ENCODE measurements at regions not wholly inside any gene's neighbourhood (a gene's known extent, or its start where the extent isn't known, plus 50 kb on each side); places are given as distances from the start of the nearest gene placed in this dataset.

GRCh38 chr17:12250973-12251372, 230.3 kb downstream of the MAP2K4 start:
- no peak overlapping the region for H3K27ac ChIP-seq (ENCODE audit: low read depth, low read length)
- H4K8ac ChIP-seq (ENCODE audit: low read depth, low read length) = no peak overlapping the region
- H3K79me1 ChIP-seq (ENCODE audit: low read length) = no peaks in the 10 kb centered on the region
- no CpG with 5 or more reads among the region's 4 CpGs for WGBS (ENCODE audit: extremely low coverage, insufficient coverage, insufficient read length)
- no peaks in the 10 kb centered on the region for H3K4me1 ChIP-seq (ENCODE audit: control insufficient read depth in 1 of 2, insufficient read depth in 2 of 2, low read length in 2 of 2)
- no peak overlapping the region for H4K12ac ChIP-seq (ENCODE audit: low read depth, low read length)
- no peak overlapping the region for H2BK5ac ChIP-seq (ENCODE audit: low read depth, low read length, poor library complexity)
- no peaks in the 10 kb centered on the region for H3K9me3 ChIP-seq (ENCODE audit: insufficient read depth, low read depth, low read length)
- no peaks in the 10 kb centered on the region for H3K36me3 ChIP-seq (ENCODE audit: control insufficient read depth in 1 of 2, insufficient read depth in 2 of 2, low read length in 2 of 2)
- no peak overlapping the region for H2BK120ac ChIP-seq (ENCODE audit: insufficient read depth, low read length, poor library complexity)
- no peak for DNase-seq
- no peak overlapping the region for H4K91ac ChIP-seq (ENCODE audit: low read depth, low read length)
- H2AFZ ChIP-seq (ENCODE audit: insufficient read depth, low read length, poor library complexity) = no peak overlapping the region
- no peak overlapping the region for H2BK12ac ChIP-seq (ENCODE audit: low read length)
- H3K14ac ChIP-seq (ENCODE audit: low read length) = no peak overlapping the region
- no peak overlapping the region for H3K4ac ChIP-seq (ENCODE audit: low read depth, low read length)
- no peaks in the 10 kb centered on the region for H3K27me3 ChIP-seq (ENCODE audit: insufficient read depth, low read length)
- no peak overlapping the region for H3K4me3 ChIP-seq (ENCODE audit: low read depth, low read length)
- H2AK5ac ChIP-seq (ENCODE audit: low read length) = no peak overlapping the region
- H3K79me2 ChIP-seq (ENCODE audit: control insufficient read depth, insufficient read depth, low read length, poor library complexity) = no peaks in the 10 kb centered on the region
- H3K4me2 ChIP-seq (ENCODE audit: low read length) = no peak overlapping the region
- H3K23ac ChIP-seq (ENCODE audit: low read length) = no peak overlapping the region
- H3K18ac ChIP-seq (ENCODE audit: low read length) = no peak overlapping the region
- H3K9ac ChIP-seq (ENCODE audit: low read length) = no peak overlapping the region

- no peak overlapping the region for H2AK5ac ChIP-seq (ENCODE audit: low read length)
- no peak overlapping the region for H2BK5ac ChIP-seq (ENCODE audit: low read depth, low read length, poor library complexity)
- no peak for DNase-seq
- H3K18ac ChIP-seq (ENCODE audit: low read length) = no peak overlapping the region
- H3K9ac ChIP-seq (ENCODE audit: low read length) = no peak overlapping the region
- no peaks in the 10 kb centered on the region for H3K36me3 ChIP-seq (ENCODE audit: control insufficient read depth in 1 of 2, insufficient read depth in 2 of 2, low read length in 2 of 2)
- H4K8ac ChIP-seq (ENCODE audit: low read depth, low read length) = no peak overlapping the region
- H4K91ac ChIP-seq (ENCODE audit: low read depth, low read length) = no peak overlapping the region
- H2BK120ac ChIP-seq (ENCODE audit: insufficient read depth, low read length, poor library complexity) = no peak overlapping the region
- no peak overlapping the region for H3K4me2 ChIP-seq (ENCODE audit: low read length)
- H3K79me2 ChIP-seq (ENCODE audit: control insufficient read depth, insufficient read depth, low read length, poor library complexity) = no peaks in the 10 kb centered on the region
- no peak overlapping the region for H3K27ac ChIP-seq (ENCODE audit: low read depth, low read length)
- H3K4me1 ChIP-seq (ENCODE audit: control insufficient read depth in 1 of 2, insufficient read depth in 2 of 2, low read length in 2 of 2) = no peaks in the 10 kb centered on the region
- H2AFZ ChIP-seq (ENCODE audit: insufficient read depth, low read length, poor library complexity) = no peak overlapping the region
- no peak overlapping the region for H2BK12ac ChIP-seq (ENCODE audit: low read length)
- H4K12ac ChIP-seq (ENCODE audit: low read depth, low read length) = no peak overlapping the region
- no peak overlapping the region for H3K4me3 ChIP-seq (ENCODE audit: low read depth, low read length)
- no peaks in the 10 kb centered on the region for H3K79me1 ChIP-seq (ENCODE audit: low read length)
- H3K23ac ChIP-seq (ENCODE audit: low read length) = no peak overlapping the region
- no peak overlapping the region for H3K4ac ChIP-seq (ENCODE audit: low read depth, low read length)
- H3K14ac ChIP-seq (ENCODE audit: low read length) = no peak overlapping the region
- H3K27me3 ChIP-seq (ENCODE audit: insufficient read depth, low read length) = no peaks in the 10 kb centered on the region
- no CpG with 5 or more reads among the region's 6 CpGs for WGBS (ENCODE audit: extremely low coverage, insufficient coverage, insufficient read length)
- H3K9me3 ChIP-seq (ENCODE audit: insufficient read depth, low read depth, low read length) = no peaks in the 10 kb centered on the region
Measured at GRCh38 chr17:12252462-12252861, 231.8 kb downstream of the MAP2K4 start.

GRCh38 chr17:12254460-12254859, 233.8 kb downstream of the MAP2K4 start:
- H3K79me1 ChIP-seq (ENCODE audit: low read length) = no peaks in the 10 kb centered on the region
- DNase-seq = no peak
- H3K9me3 ChIP-seq (ENCODE audit: insufficient read depth, low read depth, low read length) = no peaks in the 10 kb centered on the region
- H2AFZ ChIP-seq (ENCODE audit: insufficient read depth, low read length, poor library complexity) = no peak overlapping the region
- H3K4me1 ChIP-seq (ENCODE audit: control insufficient read depth in 1 of 2, insufficient read depth in 2 of 2, low read length in 2 of 2) = no peaks in the 10 kb centered on the region
- H4K8ac ChIP-seq (ENCODE audit: low read depth, low read length) = no peak overlapping the region
- no peak overlapping the region for H3K4me2 ChIP-seq (ENCODE audit: low read length)
- H3K27ac ChIP-seq (ENCODE audit: low read depth, low read length) = no peak overlapping the region
- no peak overlapping the region for H3K4me3 ChIP-seq (ENCODE audit: low read depth, low read length)
- H4K12ac ChIP-seq (ENCODE audit: low read depth, low read length) = no peak overlapping the region
- H2BK12ac ChIP-seq (ENCODE audit: low read length) = no peak overlapping the region
- H2BK120ac ChIP-seq (ENCODE audit: insufficient read depth, low read length, poor library complexity) = no peak overlapping the region
- no peak overlapping the region for H4K91ac ChIP-seq (ENCODE audit: low read depth, low read length)
- no peaks in the 10 kb centered on the region for H3K36me3 ChIP-seq (ENCODE audit: control insufficient read depth in 1 of 2, insufficient read depth in 2 of 2, low read length in 2 of 2)
- H2BK5ac ChIP-seq (ENCODE audit: low read depth, low read length, poor library complexity) = no peak overlapping the region
- no peaks in the 10 kb centered on the region for H3K27me3 ChIP-seq (ENCODE audit: insufficient read depth, low read length)
- no CpG with 5 or more reads among the region's 9 CpGs for WGBS (ENCODE audit: extremely low coverage, insufficient coverage, insufficient read length)
- H3K4ac ChIP-seq (ENCODE audit: low read depth, low read length) = no peak overlapping the region
- H3K14ac ChIP-seq (ENCODE audit: low read length) = no peak overlapping the region
- H3K18ac ChIP-seq (ENCODE audit: low read length) = no peak overlapping the region
- no peak overlapping the region for H3K23ac ChIP-seq (ENCODE audit: low read length)
- H3K79me2 ChIP-seq (ENCODE audit: control insufficient read depth, insufficient read depth, low read length, poor library complexity) = no peaks in the 10 kb centered on the region
- no peak overlapping the region for H2AK5ac ChIP-seq (ENCODE audit: low read length)
- H3K9ac ChIP-seq (ENCODE audit: low read length) = no peak overlapping the region

- Histone ChIP-seq H3K79me1 (ENCODE audit: low read length) (no peaks in the 10 kb centered on the region), H2BK12ac (ENCODE audit: low read length) (no peak overlapping the region), H3K79me2 (ENCODE audit: control insufficient read depth, insufficient read depth, low read length, poor library complexity) (no peaks in the 10 kb centered on the region), H3K27ac (ENCODE audit: low read depth, low read length) (no peak overlapping the region), H3K9ac (ENCODE audit: low read length) (no peak overlapping the region), H2BK5ac (ENCODE audit: low read depth, low read length, poor library complexity) (no peak overlapping the region), H3K14ac (ENCODE audit: low read length) (no peak overlapping the region), H4K91ac (ENCODE audit: low read depth, low read length) (no peak overlapping the region), H4K12ac (ENCODE audit: low read depth, low read length) (no peak overlapping the region), H3K4me3 (ENCODE audit: low read depth, low read length) (no peak overlapping the region), H3K4ac (ENCODE audit: low read depth, low read length) (no peak overlapping the region), H2BK120ac (ENCODE audit: insufficient read depth, low read length, poor library complexity) (no peak overlapping the region), H2AK5ac (ENCODE audit: low read length) (no peak overlapping the region), H3K4me1 (ENCODE audit: control insufficient read depth in 1 of 2, insufficient read depth in 2 of 2, low read length in 2 of 2) (no peaks in the 10 kb centered on the region), H3K27me3 (ENCODE audit: insufficient read depth, low read length) (no peaks in the 10 kb centered on the region), H2AFZ (ENCODE audit: insufficient read depth, low read length, poor library complexity) (no peak overlapping the region), H3K9me3 (ENCODE audit: insufficient read depth, low read depth, low read length) (no peaks in the 10 kb centered on the region), H3K36me3 (ENCODE audit: control insufficient read depth in 1 of 2, insufficient read depth in 2 of 2, low read length in 2 of 2) (no peaks in the 10 kb centered on the region), H3K4me2 (ENCODE audit: low read length) (no peak overlapping the region), H3K23ac (ENCODE audit: low read length) (no peak overlapping the region), H3K18ac (ENCODE audit: low read length) (no peak overlapping the region), H4K8ac (ENCODE audit: low read depth, low read length) (no peak overlapping the region)
- WGBS (ENCODE audit: extremely low coverage, insufficient coverage, insufficient read length) = no CpG with 5 or more reads among the region's 4 CpGs
- DNase-seq = peak; percentile 11 to 75
Measured at GRCh38 chr17:12256380-12256995, 235.8 kb downstream of the MAP2K4 start.
